HG03565 (cell line): ENCODE measurements at regions not wholly inside any gene's neighbourhood (a gene's known extent, or its start where the extent isn't known, plus 50 kb on each side); places are given as distances from the start of the nearest gene placed in this dataset.

Experiments
- ATAC-seq: cut with Tn5 transposase; IDR thresholded peaks from one replicate; pipeline ENCODE4 v1.9.1; 2021; ENCODE audit warnings: mild to moderate bottlenecking, moderate library complexity; ENCODE audit not compliant: unreplicated experiment

GRCh38 chr12:22893878-22894277, 268.9 kb downstream of the ETNK1 start:
- ATAC-seq: no peak

- ATAC-seq: no peak
These were observed 274.2 kb downstream of the ETNK1 start for GRCh38 chr12:22899184-22899583.

GRCh38 chr12:22900401-22900800, 275.4 kb downstream of the ETNK1 start:
- ATAC-seq: no peak

- no peak for ATAC-seq
These were observed 279.5 kb downstream of the ETNK1 start for GRCh38 chr12:22904485-22904884.

GRCh38 chr12:22916241-22916640, 291.3 kb downstream of the ETNK1 start:
- no peak for ATAC-seq

GRCh38 chr12:22916815-22917214, 291.8 kb downstream of the ETNK1 start:
- no peak for ATAC-seq

- ATAC-seq: no peak
These were observed 294.9 kb downstream of the ETNK1 start for GRCh38 chr12:22919883-22920282.

- ATAC-seq: no peak
These were observed 298.8 kb downstream of the ETNK1 start for GRCh38 chr12:22923768-22924167.

GRCh38 chr12:22924391-22924790, 299.4 kb downstream of the ETNK1 start:
- no peak for ATAC-seq

- no peak for ATAC-seq
These were observed 300.7 kb downstream of the ETNK1 start for GRCh38 chr12:22925623-22926022.

- no peak for ATAC-seq
These were observed 307.5 kb downstream of the ETNK1 start for GRCh38 chr12:22932431-22932830.

GRCh38 chr12:22935090-22935489, 310.1 kb downstream of the ETNK1 start:
- ATAC-seq: no peak

GRCh38 chr12:22935501-22935900, 310.5 kb downstream of the ETNK1 start:
- no peak for ATAC-seq

GRCh38 chr12:22938323-22938722, 313.4 kb downstream of the ETNK1 start:
- no peak for ATAC-seq

GRCh38 chr12:22951206-22951605, 326.2 kb downstream of the ETNK1 start:
- no peak for ATAC-seq

- ATAC-seq: no peak
These were observed 331.7 kb downstream of the ETNK1 start for GRCh38 chr12:22956690-22957089.

- ATAC-seq: no peak
These were observed 342.2 kb downstream of the ETNK1 start for GRCh38 chr12:22967171-22967570.

- no peak for ATAC-seq
These were observed 344.6 kb downstream of the ETNK1 start for GRCh38 chr12:22969521-22969920.

GRCh38 chr12:22971247-22971646, 346.3 kb downstream of the ETNK1 start:
- ATAC-seq: no peak

GRCh38 chr12:22971701-22972191, 346.8 kb downstream of the ETNK1 start:
- ATAC-seq: no peak

GRCh38 chr12:22974865-22975264, 349.9 kb downstream of the ETNK1 start:
- no peak for ATAC-seq

GRCh38 chr12:22978962-22979361, 354.0 kb downstream of the ETNK1 start:
- no peak for ATAC-seq

GRCh38 chr12:22979854-22980469, 355.0 kb downstream of the ETNK1 start:
- no peak for ATAC-seq
